ENCODE measurements at regions not wholly inside any gene's neighbourhood (a gene's known extent, or its start where the extent isn't known, plus 50 kb on each side); places are given as distances from the start of the nearest gene placed in this dataset.

- no peak for TF ChIP-seq POLR2A (IDR thresholded peaks at IDR 0.05; ENCODE audit: low read depth, low read length)
- TF ChIP-seq POLR2AphosphoS5 (IDR thresholded peaks at IDR 0.05; ENCODE audit: low read depth, low read length) = no peak
- TF ChIP-seq PAX5 (IDR thresholded peaks at IDR 0.05; ENCODE audit: insufficient read depth, low read length, severe bottlenecking) = no peak
These were observed 273.1 kb downstream of the SLITRK2 start for GRCh38 chrX:146090732-146091131.
